ENCODE measurements at regions not wholly inside any gene's neighbourhood (a gene's known extent, or its start where the extent isn't known, plus 50 kb on each side); places are given as distances from the start of the nearest gene placed in this dataset.
"Not testable (repeated sequence)": the region's sequence is repeated elsewhere in the genome, so short reads cannot be mapped to it uniquely, and the experiment has no call there.

DNA sequence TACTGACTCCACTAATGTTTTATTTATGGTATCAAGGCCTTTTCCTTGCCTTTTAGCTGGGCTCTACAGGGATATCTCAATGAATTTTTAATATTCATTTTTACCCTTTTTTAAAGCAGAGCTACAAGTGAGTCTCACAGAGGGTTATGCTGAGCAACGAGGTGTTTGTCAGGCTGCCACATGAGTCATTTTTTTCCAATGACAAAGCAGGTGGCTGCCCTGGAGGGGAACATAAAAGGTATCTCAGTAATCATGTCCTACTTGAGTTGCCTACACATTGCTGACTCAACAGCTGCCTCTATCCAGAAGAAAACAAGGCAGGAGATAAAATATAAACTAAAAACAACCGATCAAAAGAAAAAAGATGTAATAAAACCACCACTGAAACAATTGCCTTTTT lies 1004.9 kb upstream of the POT1 start:
- no peak overlapping the region for H3K4me3 Mint-ChIP-seq (ENCODE audit: low read depth)
- no peak for TF ChIP-seq CTCF (IDR thresholded peaks at IDR 0.05; ENCODE audit: unreplicated experiment)
- peaks cover under 1% of the 10 kb centered on the region for H3K4me1 Mint-ChIP-seq (ENCODE audit: low read depth)
- peaks cover 6% of the 10 kb centered on the region for H3K9me3 Mint-ChIP-seq (ENCODE audit: low read depth)
- DNase-seq (ENCODE audit: low spot score, unreplicated experiment) = no peak
- H3K27me3 Mint-ChIP-seq = no peaks in the 10 kb centered on the region
- no peak overlapping the region for H3K27ac Mint-ChIP-seq
- H3K36me3 Mint-ChIP-seq (ENCODE audit: insufficient read depth) = no peaks in the 10 kb centered on the region

DNA sequence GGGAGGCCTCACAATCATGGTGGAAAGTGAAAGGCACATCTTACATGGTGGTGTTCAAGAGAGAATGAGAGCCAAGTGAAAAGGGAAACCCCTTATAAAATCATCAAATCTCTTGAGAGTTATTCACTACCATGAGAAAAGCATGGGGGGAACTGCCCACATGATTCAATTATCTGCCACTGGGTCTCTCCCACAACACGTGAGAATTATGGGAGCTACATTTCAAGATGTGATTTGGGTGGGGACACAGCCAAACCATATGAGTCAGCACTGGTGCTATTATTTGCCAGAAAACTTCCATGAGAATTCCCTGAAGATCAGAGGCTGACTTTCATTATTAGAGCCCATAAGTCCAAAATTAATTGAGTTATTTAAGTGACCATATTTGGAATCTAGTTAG lies 1001.2 kb upstream of the POT1 start:
- Mint-ChIP-seq H3K4me3 (ENCODE audit: low read depth) (no peak overlapping the region), H3K36me3 (ENCODE audit: insufficient read depth) (no peaks in the 10 kb centered on the region), H3K27me3 (peaks cover 8% of the 10 kb centered on the region), H3K4me1 (ENCODE audit: low read depth) (peaks cover 14% of the 10 kb centered on the region), H3K9me3 (ENCODE audit: low read depth) (no peaks in the 10 kb centered on the region), H3K27ac (no peak overlapping the region)
- no peak for DNase-seq (ENCODE audit: low spot score, unreplicated experiment)
- TF ChIP-seq CTCF (IDR thresholded peaks at IDR 0.05; ENCODE audit: unreplicated experiment) = no peak

DNA sequence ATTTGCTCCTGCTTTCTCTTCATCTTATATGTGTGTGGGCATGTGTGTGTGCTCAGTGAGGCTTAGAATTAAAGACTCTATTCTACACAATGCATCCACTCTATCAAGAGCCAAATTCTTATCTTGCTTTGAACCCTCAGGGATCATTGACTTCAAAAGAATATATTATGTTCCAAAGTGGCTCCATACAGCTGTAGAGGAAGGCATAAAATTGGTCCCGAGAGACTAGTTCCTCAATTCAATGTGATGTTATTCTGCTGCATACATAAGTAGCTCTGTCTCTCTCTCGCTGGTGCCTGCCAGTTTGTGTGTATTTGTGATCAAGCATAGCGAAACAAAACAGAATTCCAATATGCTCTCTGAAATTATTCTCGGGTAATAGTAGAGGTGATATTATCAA lies 997.9 kb upstream of the POT1 start:
- no peaks in the 10 kb centered on the region for H3K9me3 Mint-ChIP-seq (ENCODE audit: low read depth)
- TF ChIP-seq CTCF (IDR thresholded peaks at IDR 0.05; ENCODE audit: unreplicated experiment) = no peak
- no peak overlapping the region for H3K4me3 Mint-ChIP-seq (ENCODE audit: low read depth)
- no peaks in the 10 kb centered on the region for H3K36me3 Mint-ChIP-seq (ENCODE audit: insufficient read depth)
- peaks cover 22% of the 10 kb centered on the region for H3K4me1 Mint-ChIP-seq (ENCODE audit: low read depth)
- H3K27ac Mint-ChIP-seq = no peak overlapping the region
- peaks cover 17% of the 10 kb centered on the region for H3K27me3 Mint-ChIP-seq
- DNase-seq (ENCODE audit: low spot score, unreplicated experiment) = no peak

GRCh38 chr7:125926621-125927020 lies 997.0 kb upstream of the POT1 start:
- DNase-seq (ENCODE audit: low spot score, unreplicated experiment) = no peak
- H3K27me3 Mint-ChIP-seq = peaks cover 17% of the 10 kb centered on the region
- no peak overlapping the region for H3K4me3 Mint-ChIP-seq (ENCODE audit: low read depth)
- no peak for TF ChIP-seq CTCF (IDR thresholded peaks at IDR 0.05; ENCODE audit: unreplicated experiment)
- no peaks in the 10 kb centered on the region for H3K9me3 Mint-ChIP-seq (ENCODE audit: low read depth)
- H3K27ac Mint-ChIP-seq = no peak overlapping the region
- H3K36me3 Mint-ChIP-seq (ENCODE audit: insufficient read depth) = no peaks in the 10 kb centered on the region
- peaks cover 22% of the 10 kb centered on the region for H3K4me1 Mint-ChIP-seq (ENCODE audit: low read depth)

DNA sequence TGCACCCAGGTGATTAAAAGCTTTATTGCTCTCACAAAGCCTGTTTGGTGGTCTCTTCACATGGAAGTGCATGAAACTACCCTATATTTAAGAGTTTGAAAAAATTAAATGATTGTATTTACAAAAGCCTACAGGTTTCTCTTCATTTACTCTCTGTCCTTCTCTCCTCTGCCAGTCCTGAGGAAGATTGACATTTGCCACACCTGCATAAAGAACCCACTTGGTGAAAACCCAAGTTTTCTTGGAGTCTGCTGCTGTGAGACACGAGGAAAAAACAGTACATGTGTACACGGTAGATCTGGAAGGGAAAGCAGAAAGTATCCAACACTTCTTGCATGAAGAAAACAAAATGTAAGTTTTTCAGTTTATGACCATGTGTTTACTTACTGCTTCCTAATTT lies 994.4 kb upstream of the POT1 start:
- Mint-ChIP-seq H3K27ac (no peak overlapping the region), H3K9me3 (ENCODE audit: low read depth) (no peaks in the 10 kb centered on the region), H3K36me3 (ENCODE audit: insufficient read depth) (no peaks in the 10 kb centered on the region), H3K4me1 (ENCODE audit: low read depth) (peaks cover 22% of the 10 kb centered on the region), H3K4me3 (ENCODE audit: low read depth) (no peak overlapping the region), H3K27me3 (peaks cover 17% of the 10 kb centered on the region)
- DNase-seq (ENCODE audit: low spot score, unreplicated experiment) = no peak
- no peak for TF ChIP-seq CTCF (IDR thresholded peaks at IDR 0.05; ENCODE audit: unreplicated experiment)

- H3K4me1 Mint-ChIP-seq (ENCODE audit: low read depth); H3K9me3 Mint-ChIP-seq (ENCODE audit: low read depth); H3K4me3 Mint-ChIP-seq (ENCODE audit: low read depth); H3K36me3 Mint-ChIP-seq (ENCODE audit: insufficient read depth); DNase-seq (ENCODE audit: low spot score, unreplicated experiment); H3K27ac Mint-ChIP-seq: not testable (repeated sequence)
- H3K27me3 Mint-ChIP-seq = peaks cover 14% of the 10 kb centered on the region
These were observed 985.8 kb upstream of the POT1 start for GRCh38 chr7:125915381-125915948.

All from progenitor cell of endocrine pancreas (in vitro differentiated cells).